GM23248 (cell line): ENCODE measurements at regions not wholly inside any gene's neighbourhood (a gene's known extent, or its start where the extent isn't known, plus 50 kb on each side); places are given as distances from the start of the nearest gene placed in this dataset.

Experiments
- DNase-seq: peaks from one replicate; pipeline ENCODE4 v3.0.0-alpha.2; 2015
- H2AFZ ChIP-seq: fragments of 200-600 bp; sonication (generic); 2 replicates; pipeline ENCODE4 v1.6.1; 2016; ENCODE audit warnings: antibody characterized with exemption
- H3F3A ChIP-seq: fragments of 200-600 bp; sonication (generic); 2 replicates; pipeline ENCODE4 v1.6.1; 2016; ENCODE audit warnings: mild to moderate bottlenecking, antibody characterized with exemption, mixed run types; ENCODE audit not compliant: insufficient read depth
- H3K27ac ChIP-seq: fragments of 200-600 bp; sonication (generic); 2 replicates; pipeline ENCODE4 v1.5.1; 2016; ENCODE audit warnings: mild to moderate bottlenecking
- H3K27me3 ChIP-seq: fragments of 200-600 bp; sonication (generic); replicated peaks from 2 replicates; pipeline ENCODE4 v1.6.1; 2016; ENCODE audit warnings: mild to moderate bottlenecking; ENCODE audit not compliant: insufficient read depth
- H3K36me3 ChIP-seq: fragments of 200-600 bp; sonication (generic); 2 replicates; pipeline ENCODE4 v1.6.1; 2016; ENCODE audit warnings: low read depth, mild to moderate bottlenecking
- H3K4me1 ChIP-seq: fragments of 200-600 bp; sonication (generic); 2 replicates; pipeline ENCODE4 v1.6.1; 2016; ENCODE audit warnings: mild to moderate bottlenecking; ENCODE audit not compliant: insufficient read depth
- H3K4me2 ChIP-seq: fragments of 200-600 bp; sonication (generic); one replicate; pipeline ENCODE4 v1.6.1; 2016; ENCODE audit warnings: mild to moderate bottlenecking; ENCODE audit not compliant: unreplicated experiment
- H3K4me3 ChIP-seq: fragments of 200-600 bp; sonication (generic); 2 replicates; pipeline ENCODE4 v1.5.1; 2016; ENCODE audit warnings: mild to moderate bottlenecking
- H3K79me2 ChIP-seq: fragments of 200-600 bp; sonication (generic); 2 replicates; pipeline ENCODE4 v1.6.1; 2016; ENCODE audit warnings: mild to moderate bottlenecking; ENCODE audit not compliant: insufficient read depth
- H3K9ac ChIP-seq: fragments of 200-600 bp; sonication (generic); 2 replicates; pipeline ENCODE4 v1.6.1; 2016; ENCODE audit warnings: mild to moderate bottlenecking
- H3K9me2 ChIP-seq: fragments of 200-600 bp; sonication (generic); 2 replicates; pipeline ENCODE4 v1.6.1; 2016; ENCODE audit warnings: mixed run types, mild to moderate bottlenecking, moderate library complexity; ENCODE audit not compliant: insufficient read depth
- H3K9me3 ChIP-seq: fragments of 200-600 bp; sonication (generic); one replicate; pipeline ENCODE4 v1.6.1; 2017; ENCODE audit warnings: low read depth
- H4K20me1 ChIP-seq: fragments of 200-600 bp; sonication (generic); 2 replicates; pipeline ENCODE4 v1.6.0; 2016; ENCODE audit not compliant: insufficient read depth
- EZH2 ChIP-seq: fragments of 200-600 bp; sonication (generic); IDR thresholded peaks from 2 replicates; pipeline ENCODE4 v1.6.1; 2018; ENCODE audit warnings: antibody characterized with exemption, mild to moderate bottlenecking; ENCODE audit not compliant: insufficient read depth, poor library complexity, severe bottlenecking
- EZH2phosphoT487 ChIP-seq: fragments of 200-600 bp; sonication (generic); IDR thresholded peaks from 2 replicates; pipeline ENCODE4 v1.6.1; 2018; ENCODE audit warnings: antibody characterized with exemption, moderate library complexity, mild to moderate bottlenecking, low read depth; ENCODE audit not compliant: insufficient read depth
- WGBS, 2 experiments: methylation state at CpG; one replicate each; pipeline ENCODE4 v1.1.6; 2015 to 2017; ENCODE audit warnings: low lambda C conversion rate in 2 of 2, low coverage in 1 of 2; ENCODE audit errors: missing lambda C conversion rate in 2 of 2; 5-methylcytosine and 5-hydroxymethylcytosine counted together
- in situ Hi-C: fragments of 300-500 bp; cut with MboI; formaldehyde crosslinking; loops from 2 replicates; pipeline ENCODE4 v1.15.0; 2020

GRCh38 chr17:65346166-65346565 is 209.0 kb downstream of the RGS9 start:
- Histone ChIP-seq H3K4me2 (no peak overlapping the region), H4K20me1 (no peaks in the 10 kb centered on the region), H3K27me3 (no peaks in the 10 kb centered on the region), H3K4me1 (no peaks in the 10 kb centered on the region), H2AFZ (no peak overlapping the region), H3K9me3 (no peaks in the 10 kb centered on the region), H3K4me3 (no peak overlapping the region), H3K27ac (no peak overlapping the region), H3K9me2 (no peaks in the 10 kb centered on the region), H3K36me3 (no peaks in the 10 kb centered on the region), H3K9ac (no peak overlapping the region), H3F3A (no peaks in the 10 kb centered on the region), H3K79me2 (no peaks in the 10 kb centered on the region)
- 27 to 31% methylated on average over 2 of the region's 2 CpGs for WGBS, 2 experiments
- in situ Hi-C loops = no loop called here
- peak; percentile 6 for DNase-seq
- TF ChIP-seq EZH2 (no peak), EZH2phosphoT487 (no peak)

- in situ Hi-C loops = no loop called here
- H2AFZ ChIP-seq = no peak overlapping the region
- no peak overlapping the region for H3K4me2 ChIP-seq
- no peaks in the 10 kb centered on the region for H3K36me3 ChIP-seq
- no peaks in the 10 kb centered on the region for H3F3A ChIP-seq
- no peak overlapping the region for H3K27ac ChIP-seq
- H3K9me2 ChIP-seq = no peaks in the 10 kb centered on the region
- TF ChIP-seq EZH2phosphoT487 (no peak), EZH2 (no peak)
- no peak for DNase-seq
- WGBS, 2 experiments = 85% methylated on average over 15 of the region's 15 CpGs
- no peak overlapping the region for H3K4me3 ChIP-seq
- no peaks in the 10 kb centered on the region for H3K79me2 ChIP-seq
- H3K27me3 ChIP-seq = no peaks in the 10 kb centered on the region
- H3K4me1 ChIP-seq = no peaks in the 10 kb centered on the region
- no peaks in the 10 kb centered on the region for H4K20me1 ChIP-seq
- H3K9ac ChIP-seq = no peak overlapping the region
- no peaks in the 10 kb centered on the region for H3K9me3 ChIP-seq
Measured at GRCh38 chr17:65345261-65346005, 208.3 kb downstream of the RGS9 start.

- Histone ChIP-seq H3K9ac (no peak overlapping the region), H4K20me1 (no peaks in the 10 kb centered on the region), H3K4me2 (no peak overlapping the region)
Measured at GRCh38 chr17:65340401-65340800, 203.2 kb downstream of the RGS9 start.

GRCh38 chr17:65334406-65334805 is 197.2 kb downstream of the RGS9 start:
- no peaks in the 10 kb centered on the region for H3K79me2 ChIP-seq
- TF ChIP-seq EZH2phosphoT487 (no peak), EZH2 (no peak)
- H4K20me1 ChIP-seq = no peaks in the 10 kb centered on the region
- H2AFZ ChIP-seq = no peak overlapping the region
- WGBS, 2 experiments = 83 to 85% methylated on average over 6 of the region's 6 CpGs
- H3F3A ChIP-seq = 0 out of 2 replicates have a peak, but pooled peaks cover 4% of the 10 kb centered on the region
- peaks cover 4% of the 10 kb centered on the region; the same call in 1 of the 2 replicates for H3K4me1 ChIP-seq
- in situ Hi-C loops = no loop called here
- no peak overlapping the region for H3K4me3 ChIP-seq
- no peak overlapping the region for H3K27ac ChIP-seq
- H3K9me2 ChIP-seq = no peaks in the 10 kb centered on the region
- no peaks in the 10 kb centered on the region for H3K36me3 ChIP-seq
- no peak overlapping the region for H3K9ac ChIP-seq
- DNase-seq = peak; percentile 31
- H3K27me3 ChIP-seq = no peaks in the 10 kb centered on the region
- H3K9me3 ChIP-seq = no peaks in the 10 kb centered on the region
- H3K4me2 ChIP-seq = no peak overlapping the region

More at GRCh38 chr17:65340401-65340800, 203.2 kb downstream of the RGS9 start:
- Histone ChIP-seq H3F3A (no peaks in the 10 kb centered on the region), H3K27ac (no peak overlapping the region), H3K27me3 (no peaks in the 10 kb centered on the region), H3K4me1 (no peaks in the 10 kb centered on the region), H2AFZ (no peak overlapping the region), H3K4me3 (no peak overlapping the region), H3K9me3 (no peaks in the 10 kb centered on the region), H3K79me2 (no peaks in the 10 kb centered on the region), H3K9me2 (no peaks in the 10 kb centered on the region), H3K36me3 (no peaks in the 10 kb centered on the region)
- in situ Hi-C loops = no loop called here
- no peak for TF ChIP-seq EZH2
- no peak for TF ChIP-seq EZH2phosphoT487
- DNase-seq = no peak
